ENCODE measurements at regions not wholly inside any gene's neighbourhood (a gene's known extent, or its start where the extent isn't known, plus 50 kb on each side); places are given as distances from the start of the nearest gene placed in this dataset.

- no peak for TF ChIP-seq CTCF (IDR thresholded peaks at IDR 0.05)
Measured at GRCh38 chr6:40293060-40293459, 294.1 kb downstream of the LRFN2 start.

GRCh38 chr6:40290816-40291215 lies 296.3 kb downstream of the LRFN2 start:
- no peak for TF ChIP-seq CTCF (IDR thresholded peaks at IDR 0.05)

GRCh38 chr6:40288919-40289318 lies 298.2 kb downstream of the LRFN2 start:
- no peak for TF ChIP-seq CTCF (IDR thresholded peaks at IDR 0.05)

GRCh38 chr6:40287296-40287850 lies 299.8 kb downstream of the LRFN2 start:
- no peak for TF ChIP-seq CTCF (IDR thresholded peaks at IDR 0.05)

GRCh38 chr6:40286721-40287120 lies 300.4 kb downstream of the LRFN2 start:
- no peak for TF ChIP-seq CTCF (IDR thresholded peaks at IDR 0.05)

GRCh38 chr6:40285996-40286395 lies 301.2 kb downstream of the LRFN2 start:
- no peak for TF ChIP-seq CTCF (IDR thresholded peaks at IDR 0.05)

GRCh38 chr6:40285535-40285934 lies 301.6 kb downstream of the LRFN2 start:
- no peak for TF ChIP-seq CTCF (IDR thresholded peaks at IDR 0.05)

GRCh38 chr6:40282986-40283385 lies 304.2 kb downstream of the LRFN2 start:
- TF ChIP-seq CTCF (IDR thresholded peaks at IDR 0.05), result no peak
